ENCODE measurements at regions not wholly inside any gene's neighbourhood (a gene's known extent, or its start where the extent isn't known, plus 50 kb on each side); places are given as distances from the start of the nearest gene placed in this dataset.

DNA sequence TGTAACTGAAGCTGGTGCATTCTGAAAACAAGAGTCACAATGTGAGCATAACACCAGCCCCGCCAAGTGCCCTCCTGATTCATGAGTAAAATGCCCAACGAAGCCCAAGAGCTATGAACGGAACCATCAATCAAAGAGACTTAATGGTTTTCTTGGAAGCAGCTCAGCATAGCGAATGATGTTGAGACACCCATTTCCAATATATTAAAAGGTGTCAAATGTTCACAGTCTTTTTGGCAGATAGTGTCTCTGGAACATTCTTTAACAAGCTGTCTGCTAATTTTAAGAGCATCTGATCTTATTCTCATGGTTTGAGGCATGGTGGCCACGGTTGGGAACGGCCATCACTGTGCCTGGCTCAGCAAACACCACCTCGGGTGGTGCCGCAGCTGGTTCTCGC lies 133.4 kb upstream of the USP29 start:
- TF ChIP-seq, protein P1, sequence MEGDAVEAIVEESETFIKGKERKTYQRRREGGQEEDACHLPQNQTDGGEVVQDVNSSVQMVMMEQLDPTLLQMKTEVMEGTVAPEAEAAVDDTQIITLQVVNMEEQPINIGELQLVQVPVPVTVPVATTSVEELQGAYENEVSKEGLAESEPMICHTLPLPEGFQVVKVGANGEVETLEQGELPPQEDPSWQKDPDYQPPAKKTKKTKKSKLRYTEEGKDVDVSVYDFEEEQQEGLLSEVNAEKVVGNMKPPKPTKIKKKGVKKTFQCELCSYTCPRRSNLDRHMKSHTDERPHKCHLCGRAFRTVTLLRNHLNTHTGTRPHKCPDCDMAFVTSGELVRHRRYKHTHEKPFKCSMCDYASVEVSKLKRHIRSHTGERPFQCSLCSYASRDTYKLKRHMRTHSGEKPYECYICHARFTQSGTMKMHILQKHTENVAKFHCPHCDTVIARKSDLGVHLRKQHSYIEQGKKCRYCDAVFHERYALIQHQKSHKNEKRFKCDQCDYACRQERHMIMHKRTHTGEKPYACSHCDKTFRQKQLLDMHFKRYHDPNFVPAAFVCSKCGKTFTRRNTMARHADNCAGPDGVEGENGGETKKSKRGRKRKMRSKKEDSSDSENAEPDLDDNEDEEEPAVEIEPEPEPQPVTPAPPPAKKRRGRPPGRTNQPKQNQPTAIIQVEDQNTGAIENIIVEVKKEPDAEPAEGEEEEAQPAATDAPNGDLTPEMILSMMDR (IDR thresholded peaks at IDR 0.05), result no peak
- TF ChIP-seq POLR2A (IDR thresholded peaks at IDR 0.05) (no peak), POLR2AphosphoS5 (IDR thresholded peaks at IDR 0.05; ENCODE audit: insufficient read depth in 1 of 2, low read depth in 1 of 2) (no peak)
